Fibroblast of the aortic adventitia (primary cell): ENCODE measurements at regions not wholly inside any gene's neighbourhood (a gene's known extent, or its start where the extent isn't known, plus 50 kb on each side); places are given as distances from the start of the nearest gene placed in this dataset.

Experiments used
- DNase-seq: peaks from one replicate; pipeline ENCODE4 v3.0.0-alpha.2; 2010; ENCODE audit warnings: low read depth
- H3K4me3 ChIP-seq: 2 replicates; pipeline ENCODE4 v1.5.1; 2011; ENCODE audit warnings: low read depth, mild to moderate bottlenecking, control low read depth, low read length, moderate library complexity
- TF ChIP-seq, protein P1 (sequence below): IDR thresholded peaks from 2 replicates; pipeline ENCODE4 v1.5.1; 2011; ENCODE audit warnings: mild to moderate bottlenecking, low read length, control low read depth, inconsistent platforms; ENCODE audit not compliant: insufficient read depth

DNA sequence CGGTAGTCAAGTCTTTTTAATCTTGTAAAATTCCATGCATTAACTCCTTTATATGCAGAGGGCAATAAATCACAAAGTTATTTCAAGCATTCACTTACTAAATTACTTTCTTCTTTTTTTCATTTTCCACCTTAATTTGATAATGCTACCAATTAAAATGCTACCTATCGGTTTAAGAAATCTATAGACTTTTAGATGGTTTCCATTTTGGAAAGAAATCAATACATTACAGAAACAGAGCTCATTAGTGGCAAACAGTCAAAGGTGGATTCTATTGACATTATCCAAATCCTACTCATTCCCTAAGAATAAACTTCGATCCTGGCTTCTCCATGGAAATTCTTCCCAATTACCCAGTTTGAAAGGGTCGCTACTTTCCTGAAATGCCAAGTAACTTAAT, 176.5 kb downstream of the MREG start:
- TF ChIP-seq, protein P1, sequence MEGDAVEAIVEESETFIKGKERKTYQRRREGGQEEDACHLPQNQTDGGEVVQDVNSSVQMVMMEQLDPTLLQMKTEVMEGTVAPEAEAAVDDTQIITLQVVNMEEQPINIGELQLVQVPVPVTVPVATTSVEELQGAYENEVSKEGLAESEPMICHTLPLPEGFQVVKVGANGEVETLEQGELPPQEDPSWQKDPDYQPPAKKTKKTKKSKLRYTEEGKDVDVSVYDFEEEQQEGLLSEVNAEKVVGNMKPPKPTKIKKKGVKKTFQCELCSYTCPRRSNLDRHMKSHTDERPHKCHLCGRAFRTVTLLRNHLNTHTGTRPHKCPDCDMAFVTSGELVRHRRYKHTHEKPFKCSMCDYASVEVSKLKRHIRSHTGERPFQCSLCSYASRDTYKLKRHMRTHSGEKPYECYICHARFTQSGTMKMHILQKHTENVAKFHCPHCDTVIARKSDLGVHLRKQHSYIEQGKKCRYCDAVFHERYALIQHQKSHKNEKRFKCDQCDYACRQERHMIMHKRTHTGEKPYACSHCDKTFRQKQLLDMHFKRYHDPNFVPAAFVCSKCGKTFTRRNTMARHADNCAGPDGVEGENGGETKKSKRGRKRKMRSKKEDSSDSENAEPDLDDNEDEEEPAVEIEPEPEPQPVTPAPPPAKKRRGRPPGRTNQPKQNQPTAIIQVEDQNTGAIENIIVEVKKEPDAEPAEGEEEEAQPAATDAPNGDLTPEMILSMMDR: no peak
- H3K4me3 ChIP-seq: no peak overlapping the region
- no peak for DNase-seq

DNA sequence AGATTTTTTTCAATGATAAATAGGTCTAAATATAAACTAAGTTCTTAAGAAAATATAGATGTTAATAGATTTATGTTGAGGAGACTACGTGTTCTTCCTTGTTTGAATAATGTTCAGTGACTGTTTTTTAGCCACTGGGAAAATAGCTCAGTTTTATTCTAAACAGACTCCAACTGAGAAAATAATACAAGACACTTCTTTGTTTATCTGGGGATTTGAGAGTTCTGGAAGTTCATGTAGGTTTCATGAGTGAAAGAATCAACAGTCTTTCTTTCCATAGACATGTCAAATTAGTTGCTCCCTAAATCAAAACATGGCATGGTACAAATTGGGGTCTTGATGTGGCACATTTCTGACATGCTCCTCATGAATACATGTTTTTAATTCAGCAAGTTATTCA, 177.7 kb downstream of the MREG start:
- DNase-seq: no peak
- TF ChIP-seq, protein P1: no peak
- no peak overlapping the region for H3K4me3 ChIP-seq

GRCh38 chr2:215835231-215835630, 178.1 kb downstream of the MREG start:
- H3K4me3 ChIP-seq: no peak overlapping the region
- DNase-seq: no peak
- TF ChIP-seq, protein P1: no peak

DNA sequence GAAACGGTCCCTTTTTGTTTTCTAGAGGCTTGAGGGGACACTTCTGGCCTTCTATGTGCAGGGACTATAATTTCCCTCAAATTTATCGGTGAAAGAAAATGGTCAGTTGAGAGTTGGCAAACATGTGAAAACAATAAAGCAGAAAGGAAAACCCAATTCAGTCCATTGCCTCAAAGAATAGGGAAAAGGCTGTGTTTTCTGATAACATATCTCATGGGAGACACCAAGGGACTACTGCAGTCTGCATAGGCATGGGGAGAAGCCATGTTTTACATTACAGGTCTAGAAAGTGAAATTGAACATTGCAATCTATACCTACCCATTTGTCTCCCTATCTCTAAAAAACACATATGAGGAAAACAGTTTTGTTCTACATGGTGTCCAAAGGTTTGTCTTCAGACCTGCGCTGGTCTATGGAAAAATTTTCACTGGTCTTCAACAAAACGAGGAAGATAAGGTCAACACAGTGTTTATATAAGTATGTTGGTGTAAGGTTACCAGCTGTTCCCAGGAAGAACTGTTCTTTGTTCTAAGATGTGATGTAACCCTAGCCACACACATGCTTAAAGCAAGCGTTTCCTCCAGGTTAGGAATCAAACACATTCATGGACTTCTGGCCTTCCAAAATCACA, 179.7 kb downstream of the MREG start:
- TF ChIP-seq, protein P1: no peak
- DNase-seq: peak; percentile 63
- H3K4me3 ChIP-seq: no peak overlapping the region

GRCh38 chr2:215832791-215833190, 180.6 kb downstream of the MREG start:
- DNase-seq: peak; percentile 61
- TF ChIP-seq, protein P1: no peak
- H3K4me3 ChIP-seq: no peak overlapping the region

DNA sequence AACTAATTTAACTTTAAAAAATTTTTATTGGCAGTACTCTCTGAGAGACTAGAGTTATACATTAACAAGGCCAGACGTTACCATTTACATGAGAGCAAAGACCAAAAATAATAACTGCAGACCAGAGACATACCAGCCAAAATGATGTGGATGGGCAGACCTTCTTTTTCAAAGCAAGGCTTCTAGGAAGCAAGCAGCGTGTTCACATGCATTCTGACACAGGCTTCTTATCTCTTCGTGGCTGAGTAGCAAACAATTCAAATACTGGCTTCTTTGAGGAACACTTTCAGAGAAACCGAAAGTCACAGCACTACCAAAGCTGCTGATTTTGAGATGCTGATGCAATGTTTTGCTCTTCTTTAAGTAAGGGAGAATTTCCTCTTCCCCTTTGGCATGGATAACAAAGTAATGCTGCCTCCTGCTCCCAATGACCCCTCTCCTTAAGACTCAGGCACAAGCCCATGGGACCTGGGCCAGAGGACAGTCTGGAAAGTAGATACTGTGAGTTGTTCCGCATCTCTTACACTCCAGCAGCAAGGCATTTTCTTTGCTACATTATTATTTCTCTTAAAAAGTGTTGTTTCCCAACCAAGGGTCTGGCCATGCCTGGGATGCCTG, 181.9 kb downstream of the MREG start:
- DNase-seq: peak; percentile 96
- peak overlapping the region; percentile 43 for H3K4me3 ChIP-seq
- TF ChIP-seq, protein P1: no peak

GRCh38 chr2:215830304-215830703, 183.0 kb downstream of the MREG start:
- no peak overlapping the region for H3K4me3 ChIP-seq
- TF ChIP-seq, protein P1: no peak
- DNase-seq: peak; percentile 95
